GM19468 (cell line): ENCODE measurements at regions not wholly inside any gene's neighbourhood (a gene's known extent, or its start where the extent isn't known, plus 50 kb on each side); places are given as distances from the start of the nearest gene placed in this dataset.
A peak's percentile ranks its signal among the peaks of the same experiment; 100 is the strongest.
"Not testable (repeated sequence)": the region's sequence is repeated elsewhere in the genome, so short reads cannot be mapped to it uniquely, and the experiment has no call there.

Experiments
- ATAC-seq: cut with Tn5 transposase; IDR thresholded peaks from one replicate; pipeline ENCODE4 v1.9.1; 2021; ENCODE audit warnings: mild to moderate bottlenecking, moderate library complexity, moderate number of reproducible peaks; ENCODE audit not compliant: unreplicated experiment; ENCODE audit errors: extremely low read depth

DNA sequence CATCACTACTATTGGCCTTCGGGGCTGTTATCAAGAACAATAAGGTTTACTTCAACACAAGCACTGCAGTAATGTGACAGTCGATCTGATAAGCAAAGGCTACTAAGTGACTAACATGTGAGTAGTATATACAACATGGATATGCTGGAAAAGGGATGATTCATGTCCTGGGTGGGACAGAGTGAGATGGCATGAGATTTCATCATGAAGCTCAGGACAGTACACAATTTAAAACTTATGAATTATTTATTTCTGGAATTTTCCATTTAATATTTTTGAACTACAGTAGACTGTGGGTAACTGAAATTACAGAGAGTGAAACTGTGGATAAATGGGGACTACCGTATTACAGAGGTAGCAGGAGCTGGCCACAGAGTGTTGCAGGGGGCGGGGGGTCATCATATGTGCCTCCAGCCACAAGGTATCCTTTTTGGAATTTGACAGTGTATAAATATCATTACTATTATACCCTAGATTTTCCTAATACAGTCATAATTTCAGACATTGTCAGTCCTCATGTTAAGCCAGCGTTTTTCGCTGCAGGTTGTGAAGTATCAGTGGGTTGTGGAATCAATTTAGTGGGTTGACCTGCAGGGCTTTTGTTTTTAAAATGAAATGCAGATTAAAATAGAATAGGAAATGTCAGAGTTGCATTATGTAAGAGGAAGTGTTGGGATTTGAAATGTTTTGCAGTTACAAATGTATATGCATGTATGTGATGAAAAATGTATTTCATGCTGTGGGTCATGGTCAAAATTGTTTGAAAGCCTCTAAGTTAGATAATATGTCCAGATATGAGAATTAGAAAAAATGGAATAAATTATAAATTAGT lies 148.0 kb upstream of the NUDT4 start:
- ATAC-seq: no peak

GRCh38 chr12:93230326-93230720 lies 147.4 kb upstream of the NUDT4 start:
- ATAC-seq: no peak

DNA sequence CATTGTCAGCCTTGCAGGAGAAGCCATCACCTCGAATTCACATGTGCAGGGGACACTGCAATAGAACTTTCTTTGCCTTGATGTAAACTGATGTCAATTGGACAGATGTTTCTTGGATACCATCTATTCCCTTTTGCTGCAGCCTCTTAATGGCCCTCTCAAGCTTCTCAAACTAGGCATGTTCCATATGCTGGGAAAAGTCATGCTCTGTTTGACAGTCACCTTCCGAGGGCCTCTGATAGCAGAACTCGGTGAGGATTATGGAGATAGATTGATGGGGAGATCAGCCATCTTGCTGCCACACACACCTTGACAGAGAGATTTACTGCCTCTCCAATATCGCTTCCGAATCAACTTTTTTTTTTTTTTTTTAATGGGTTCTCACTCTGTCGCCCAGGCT lies 145.8 kb upstream of the NUDT4 start:
- ATAC-seq: no peak

- no peak for ATAC-seq
Measured at GRCh38 chr12:93234641-93235040, 143.1 kb upstream of the NUDT4 start.

- no peak for ATAC-seq
Measured at GRCh38 chr12:93235881-93236280, 141.8 kb upstream of the NUDT4 start.

DNA sequence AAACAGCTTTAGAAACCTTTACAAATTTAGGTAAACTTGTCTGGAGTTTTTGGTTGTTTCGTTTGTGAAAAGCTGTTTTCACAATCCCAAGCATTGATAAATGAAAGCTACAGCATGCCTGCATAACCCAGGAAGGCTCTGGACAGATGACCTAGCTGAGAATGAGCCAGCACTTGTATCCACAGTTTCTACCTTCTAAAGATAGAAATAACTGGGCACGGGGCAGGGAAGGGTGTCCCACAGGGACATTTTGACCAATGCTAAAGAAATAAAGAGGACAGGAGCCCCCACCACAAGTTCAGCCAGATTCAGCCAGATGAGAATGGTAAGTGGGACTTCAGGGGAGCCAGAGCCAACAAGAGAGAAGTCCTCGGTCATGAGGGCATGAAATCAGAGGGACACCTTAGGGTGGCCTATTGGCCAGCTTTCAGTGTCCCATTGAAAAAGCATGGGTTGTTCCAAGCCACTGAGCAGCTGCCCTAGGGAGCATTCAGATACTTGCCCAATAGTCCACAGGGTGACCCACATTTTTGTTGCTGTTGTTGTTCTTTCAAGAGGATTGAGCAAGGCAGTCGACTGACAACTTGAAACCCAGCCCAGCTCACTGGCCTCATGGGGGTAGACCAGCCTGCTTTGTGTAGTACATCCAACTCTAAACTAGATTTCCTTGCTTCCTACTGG lies 140.3 kb upstream of the NUDT4 start:
- no peak for ATAC-seq

DNA sequence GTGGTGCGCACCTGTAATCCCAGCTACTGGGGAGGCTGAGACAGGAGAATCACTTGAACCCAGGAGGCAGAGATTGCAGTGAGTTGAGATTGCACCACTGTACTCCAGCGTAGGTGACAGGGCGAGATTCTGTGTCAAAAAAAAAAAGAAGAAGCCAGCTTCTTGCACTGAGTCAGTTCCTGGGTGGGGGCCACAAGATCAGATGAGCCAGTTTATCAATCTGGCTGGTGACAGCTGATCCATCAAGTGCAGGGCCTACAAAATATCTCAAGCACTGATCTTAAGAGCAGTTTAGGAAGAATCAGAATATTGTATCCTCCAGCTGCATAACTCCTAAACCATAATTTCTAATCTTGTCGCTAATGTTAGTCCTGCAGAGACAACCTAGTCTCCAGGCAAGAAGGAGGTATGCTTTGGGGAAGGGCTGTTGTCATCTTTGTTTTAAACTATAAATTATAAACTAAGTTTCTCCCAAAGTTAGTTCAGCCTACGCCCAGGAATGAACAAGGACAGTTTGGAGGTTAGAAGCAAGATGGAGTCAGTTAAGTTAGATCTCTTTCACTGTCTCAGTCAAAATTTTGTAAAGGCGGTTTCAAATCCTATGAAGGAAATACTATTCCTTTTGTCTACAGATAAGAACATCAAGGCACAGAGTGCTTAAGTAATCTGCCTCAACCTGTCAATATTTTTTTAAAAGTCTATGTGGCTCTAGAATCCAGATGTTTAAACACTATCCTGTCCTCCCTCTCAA lies 139.0 kb upstream of the NUDT4 start:
- ATAC-seq: not testable (repeated sequence)

DNA sequence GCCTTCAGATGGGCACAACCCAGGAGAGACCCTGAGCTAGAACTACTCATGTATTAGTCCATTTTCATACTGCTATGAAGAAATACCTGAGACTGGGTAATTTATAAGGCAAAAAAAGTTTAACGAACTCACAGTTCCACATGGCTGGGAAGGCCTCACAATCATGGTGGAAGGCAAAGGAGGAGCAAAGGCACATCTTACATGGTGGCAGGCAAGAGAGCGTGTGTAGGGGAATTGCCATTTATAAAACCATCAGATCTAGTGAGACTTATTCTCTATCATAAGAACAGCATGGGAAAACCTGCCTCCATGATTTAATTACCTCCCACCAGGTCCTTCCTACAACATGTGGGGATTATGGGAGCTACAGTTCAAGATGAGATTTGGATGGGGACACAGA lies 137.9 kb upstream of the NUDT4 start:
- ATAC-seq: not testable (repeated sequence)

- ATAC-seq: no peak
Measured at GRCh38 chr12:93242154-93242972, 135.4 kb upstream of the NUDT4 start.

DNA sequence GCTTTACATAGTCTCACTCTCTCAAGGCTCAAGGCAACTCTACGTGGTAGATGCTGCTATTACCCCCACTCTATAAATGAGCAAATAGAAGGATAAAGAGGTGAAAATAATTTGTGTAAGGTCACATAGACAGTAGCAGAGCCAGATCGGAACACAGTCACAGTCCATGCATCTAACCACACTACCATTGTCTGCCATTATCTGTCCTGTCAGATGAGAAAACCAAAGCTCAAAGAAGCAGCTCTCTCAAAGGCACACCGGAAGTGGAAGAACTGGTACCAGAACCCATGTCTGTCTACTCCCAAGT lies 134.4 kb upstream of the NUDT4 start:
- no peak for ATAC-seq

DNA sequence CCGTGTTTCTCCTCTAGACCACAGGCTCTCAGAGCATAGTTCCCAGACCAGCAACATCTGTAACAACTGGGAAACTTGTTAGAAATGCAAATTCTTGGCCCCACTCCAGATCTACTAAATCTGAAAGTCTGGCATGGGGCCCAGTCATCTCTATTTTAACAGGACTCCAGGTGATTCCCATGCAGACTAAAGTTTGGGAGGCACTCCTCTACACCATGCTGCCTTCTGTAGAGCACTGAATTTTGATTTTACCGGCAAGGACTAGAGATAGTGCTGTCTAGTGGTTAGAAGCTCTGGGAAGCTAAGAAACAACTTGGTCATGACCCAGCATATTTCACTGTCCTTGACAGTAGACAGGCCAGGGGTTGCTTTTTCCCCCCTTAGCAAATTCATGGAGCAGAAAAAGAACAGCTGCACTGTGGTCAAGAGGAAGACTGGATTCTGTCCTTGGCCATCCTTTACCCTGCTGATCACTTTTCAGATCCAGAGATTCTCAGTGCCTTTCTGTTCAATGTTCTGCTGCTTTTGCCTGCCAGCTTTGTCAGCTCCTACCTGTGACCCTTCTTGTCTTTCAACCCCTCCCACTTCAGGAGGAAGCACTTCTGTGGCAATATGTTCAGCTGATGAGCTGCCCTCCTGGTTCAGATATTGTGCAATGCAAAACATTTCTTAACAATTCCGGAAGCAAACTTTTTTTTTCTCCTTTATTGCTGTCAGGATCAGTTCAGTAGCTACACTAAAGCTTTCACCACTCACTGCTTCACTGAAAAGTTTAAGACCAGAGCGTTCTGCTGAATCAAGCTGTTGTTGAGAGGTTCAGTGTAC lies 133.8 kb upstream of the NUDT4 start:
- peak; percentile 36 for ATAC-seq

DNA sequence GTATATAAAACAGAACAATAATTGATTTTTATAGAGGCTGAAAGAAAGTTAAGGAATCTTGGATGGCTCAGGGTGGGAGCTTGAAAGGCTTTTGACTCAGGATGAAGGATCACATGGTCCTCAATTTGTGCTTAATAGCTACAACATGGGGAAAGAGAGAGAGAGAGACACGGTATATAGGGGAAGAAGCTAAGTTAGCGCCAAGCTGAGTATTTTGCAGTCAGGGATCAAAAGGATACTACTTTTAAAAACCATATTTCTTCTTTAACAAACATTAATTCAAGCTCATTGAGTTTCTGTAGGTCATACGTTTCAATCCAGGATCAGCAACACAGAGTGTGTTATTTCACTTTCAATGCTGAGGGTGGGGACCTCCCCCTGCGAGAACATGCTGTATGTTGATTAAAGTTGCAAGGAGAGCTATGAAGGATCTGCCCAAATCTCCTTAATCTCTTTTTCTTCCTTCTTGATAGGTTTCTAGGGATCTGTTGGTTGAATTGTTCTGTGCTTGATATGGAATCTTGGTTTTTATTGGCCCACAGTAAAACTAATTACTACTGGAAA lies 133.1 kb upstream of the NUDT4 start:
- ATAC-seq: no peak

DNA sequence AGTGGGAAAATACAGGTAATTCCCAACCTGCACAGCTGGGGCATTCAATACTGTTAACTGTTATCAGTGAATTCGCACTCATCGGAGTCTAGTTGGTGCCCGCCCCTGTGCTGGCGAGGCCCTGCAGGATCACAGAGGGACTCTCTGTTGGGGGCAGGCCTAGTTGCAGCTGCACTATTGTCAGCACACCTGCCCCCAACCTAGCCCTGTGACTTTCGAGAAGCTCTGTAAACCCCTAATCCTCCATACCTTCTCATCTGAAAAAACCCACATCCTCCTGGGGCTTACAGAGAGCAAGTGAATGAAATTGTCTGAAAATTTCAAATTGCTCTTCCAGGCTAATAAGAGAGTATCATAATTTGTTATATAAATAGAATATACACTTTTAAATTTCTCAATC lies 132.2 kb upstream of the NUDT4 start:
- ATAC-seq: peak; percentile 67

- ATAC-seq: no peak
Measured at GRCh38 chr12:93247313-93247991, 130.3 kb upstream of the NUDT4 start.

DNA sequence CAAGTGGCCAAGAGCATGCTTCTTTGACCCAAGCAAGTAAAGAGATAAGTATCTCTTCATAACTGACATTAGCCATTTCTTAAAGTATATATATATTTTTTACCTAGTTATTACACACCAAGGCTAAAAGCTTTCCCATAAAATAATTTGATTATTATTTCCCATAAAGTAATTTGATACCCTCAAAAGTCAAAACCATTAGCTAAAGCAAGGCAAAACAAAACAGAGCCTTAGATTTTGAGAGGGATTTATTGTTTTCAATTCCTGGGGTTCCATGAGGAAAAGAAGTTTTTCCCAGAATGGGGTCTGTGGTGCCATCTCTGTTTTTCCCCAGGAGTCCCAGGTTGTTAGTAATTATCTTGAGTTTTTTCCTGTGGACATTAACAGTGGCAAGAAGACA lies 125.5 kb upstream of the NUDT4 start:
- ATAC-seq: no peak

DNA sequence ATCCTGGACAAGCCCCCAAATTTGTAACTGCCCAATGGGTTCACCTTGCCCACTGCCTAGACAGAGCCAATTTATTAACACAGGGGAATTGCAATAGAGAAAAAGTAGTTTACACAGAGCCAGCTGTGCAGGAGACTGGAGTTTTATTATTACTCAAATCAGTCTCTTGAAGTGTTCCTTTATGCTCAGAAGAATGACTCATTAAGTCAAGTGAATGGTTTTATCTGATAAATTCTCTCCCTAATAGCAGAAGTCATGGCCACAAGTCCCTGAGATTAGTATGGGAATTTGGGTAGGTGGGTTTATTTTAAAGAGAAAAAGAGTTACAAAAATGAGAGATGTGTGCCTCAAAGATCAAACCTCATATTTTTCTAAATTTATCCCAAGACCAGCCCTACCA lies 122.8 kb upstream of the NUDT4 start:
- ATAC-seq: no peak

GRCh38 chr12:93256256-93256969 lies 121.3 kb upstream of the NUDT4 start:
- ATAC-seq: no peak

DNA sequence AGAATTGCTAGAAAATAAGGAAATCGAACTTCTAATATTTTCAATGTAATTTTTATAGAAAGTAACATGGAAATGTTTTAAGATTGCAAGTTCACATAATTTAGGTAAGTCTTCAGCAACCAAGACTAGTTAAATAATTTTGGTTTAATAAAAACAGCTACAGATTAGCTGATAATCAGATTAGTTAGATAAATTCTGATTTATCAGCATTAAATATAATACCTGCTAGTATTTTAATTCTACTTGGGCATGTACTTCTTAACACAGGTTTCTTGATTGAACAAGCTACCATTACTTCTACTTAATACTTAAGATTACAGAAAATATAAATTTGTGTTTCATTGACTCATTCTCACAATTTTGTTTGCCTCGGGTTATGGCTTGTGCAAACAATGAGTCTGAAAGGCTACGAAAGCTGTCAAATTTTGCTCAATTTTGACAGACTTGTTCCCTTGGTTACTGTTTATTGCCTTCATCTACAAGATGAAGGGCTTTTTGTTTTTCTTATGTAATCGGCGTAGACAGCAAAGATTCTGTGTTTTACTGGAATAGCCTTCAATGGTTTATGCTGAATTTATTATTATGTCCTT lies 116.1 kb upstream of the NUDT4 start:
- no peak for ATAC-seq
